HCT116 (cell line): ENCODE measurements at regions not wholly inside any gene's neighbourhood (a gene's known extent, or its start where the extent isn't known, plus 50 kb on each side); places are given as distances from the start of the nearest gene placed in this dataset.

Experiments
- ATAC-seq: fragments of 200-7000 bp; cut with Tn5 transposase; 2 replicates; pipeline ENCODE4 v1.9.1; 2020; ENCODE audit warnings: mild to moderate bottlenecking, moderate library complexity
- BruUV-seq: library from RNA; stranded (reverse); fragments of 400-500 nt; replicated peaks from 2 replicates; lab custom pipeline; 2021; lab: Mats Ljungman, UMichigan
- CTCF ChIA-PET: fragments of 300-600 bp; sonication (Branson Sonifier 250); formaldehyde crosslinking; loops from one replicate; lab custom pipeline; 2021; ENCODE audit warnings: antibody characterized with exemption; lab: Charles Lee
- POLR2A ChIA-PET: fragments of 300-600, 350-600 bp; sonication (Branson Sonifier 250); formaldehyde crosslinking; loops from one replicate; lab custom pipeline; 2021; ENCODE audit warnings: antibody characterized with exemption; lab: Charles Lee
- RAD21 ChIA-PET, 2 experiments: fragments of 300-600 bp; sonication (Branson Sonifier 250); formaldehyde crosslinking; loops; one replicate each; lab custom pipeline; 2023; ENCODE audit warnings: low total read pairs in 2 of 2; ENCODE audit not compliant: uncharacterized antibody in 2 of 2, unreplicated experiment in 2 of 2, low non-redundant PET in 1 of 2; lab: Charles Lee
- DNase-seq: peaks from one replicate; pipeline ENCODE4 v3.0.0-alpha.2; 2010; ENCODE audit warnings: low read depth, low spot score
- H2AFZ ChIP-seq: fragments of 200-600 bp; shearing (Covaris generic), sonication (generic); 2 replicates; pipeline ENCODE4 v1.6.1; 2017; ENCODE audit warnings: low read depth, mixed run types, mixed read lengths, antibody characterized with exemption, low read length; ENCODE audit not compliant: poor library complexity, severe bottlenecking
- H3K27ac ChIP-seq: 2 replicates; pipeline ENCODE4 v1.5.1; 2012; ENCODE audit warnings: low read depth, low read length
- H3K27me3 ChIP-seq: fragments of 200-600 bp; sonication (generic); 2 replicates; pipeline ENCODE4 v1.6.1; 2016; ENCODE audit warnings: mixed run types, low read length, mixed read lengths; ENCODE audit not compliant: insufficient read depth
- H3K36me3 ChIP-seq, 2 experiments: fragments of 200-500 bp in 1 of 2; fragments of 200-600 bp in 1 of 2; sonication (Bioruptor generic) in 1 of 2; sonication (generic) in 1 of 2; 2 replicates each; pipeline versions ENCODE4 v1.5.1 to v1.6.1; 2014 to 2016; ENCODE audit warnings: low read length in 2 of 2, inconsistent platforms in 1 of 2, mixed read lengths in 1 of 2, mixed run types in 1 of 2; ENCODE audit not compliant: insufficient read depth in 2 of 2, control insufficient read depth in 1 of 2
- H3K4me1 ChIP-seq, 2 experiments: fragments of 200-600 bp in 1 of 2; sonication (generic) in 1 of 2; 2 replicates each; pipeline versions ENCODE4 v1.5.1 to v1.6.1; 2012 to 2017; ENCODE audit warnings: low read length in 2 of 2, inconsistent platforms in 1 of 2, mild to moderate bottlenecking in 1 of 2, mixed read lengths in 1 of 2, mixed run types in 1 of 2, moderate library complexity in 1 of 2; ENCODE audit not compliant: insufficient read depth in 2 of 2, control insufficient read depth in 1 of 2
- H3K4me2 ChIP-seq: fragments of 200-600 bp; sonication (generic); 2 replicates; pipeline ENCODE4 v1.6.1; 2017; ENCODE audit warnings: mixed run types, low read length, mixed read lengths
- H3K4me3 ChIP-seq, 2 experiments: fragments of 200-600 bp in 1 of 2; sonication (generic) in 1 of 2; replicated peaks in 1 of 2; 2 replicates each; pipeline ENCODE4 v1.5.1; 2011 to 2016; ENCODE audit warnings: low read length in 2 of 2, control low read depth in 1 of 2, low read depth in 1 of 2, mild to moderate bottlenecking in 1 of 2, mixed read lengths in 1 of 2, mixed run types in 1 of 2
- H3K79me2 ChIP-seq: fragments of 200-600 bp; sonication (generic); 2 replicates; pipeline ENCODE4 v1.6.1; 2017; ENCODE audit warnings: mild to moderate bottlenecking, mixed run types, low read length, moderate library complexity, mixed read lengths; ENCODE audit not compliant: insufficient read depth
- H3K9ac ChIP-seq: fragments of 200-600 bp; sonication (generic); 2 replicates; pipeline ENCODE4 v1.6.1; 2016; ENCODE audit warnings: low read length, mixed read lengths
- H3K9me2 ChIP-seq: fragments of 200-600 bp; sonication (generic), shearing (Covaris generic); 2 replicates; pipeline ENCODE4 v1.6.1; 2017; ENCODE audit warnings: mixed run types, mild to moderate bottlenecking, moderate library complexity; ENCODE audit not compliant: insufficient read depth
- H3K9me3 ChIP-seq, 2 experiments: fragments of 200-500 bp in 1 of 2; fragments of 200-600 bp in 1 of 2; sonication (Bioruptor generic) in 1 of 2; sonication (generic) in 1 of 2; 2 replicates each; pipeline ENCODE4 v1.6.1; 2014 to 2017; ENCODE audit warnings: low read length in 2 of 2, mixed read lengths in 2 of 2, inconsistent platforms in 1 of 2, low read depth in 1 of 2, mild to moderate bottlenecking in 1 of 2, mixed run types in 1 of 2, moderate library complexity in 1 of 2; ENCODE audit not compliant: control insufficient read depth in 1 of 2, insufficient read depth in 1 of 2
- H4K20me1 ChIP-seq: fragments of 200-600 bp; sonication (generic), shearing (Covaris generic); 2 replicates; pipeline ENCODE4 v1.6.1; 2017; ENCODE audit warnings: mixed run types, mild to moderate bottlenecking, moderate library complexity; ENCODE audit not compliant: insufficient read depth
- ELF1 ChIP-seq: IDR thresholded peaks from 2 replicates; pipeline ENCODE4 v1.6.1; 2012; ENCODE audit warnings: low read depth, borderline replicate concordance
- EZH2phosphoT487 ChIP-seq: fragments of 200-600 bp; IDR thresholded peaks from 2 replicates; pipeline ENCODE4 v1.6.1; 2018; ENCODE audit warnings: antibody characterized with exemption, borderline replicate concordance
- POLR2A ChIP-seq: IDR thresholded peaks from 2 replicates; pipeline ENCODE4 v1.7.0; 2011; ENCODE audit warnings: borderline replicate concordance; ENCODE audit not compliant: insufficient read depth, insufficient read length; ENCODE audit errors: extremely low read depth
- POLR2AphosphoS5 ChIP-seq: IDR thresholded peaks from 2 replicates; pipeline ENCODE4 v1.6.1; 2011; ENCODE audit warnings: mild to moderate bottlenecking, low read depth, low read length, moderate library complexity
- RAD21 ChIP-seq: IDR thresholded peaks from 2 replicates; pipeline ENCODE4 v1.6.1; 2012; ENCODE audit warnings: low read depth, mild to moderate bottlenecking
- SIN3A ChIP-seq: IDR thresholded peaks from 2 replicates; pipeline ENCODE4 v1.6.1; 2012; ENCODE audit warnings: low read depth
- SP1 ChIP-seq: IDR thresholded peaks from 2 replicates; pipeline ENCODE4 v1.6.1; 2012; ENCODE audit warnings: low read depth
- SRF ChIP-seq: IDR thresholded peaks from 2 replicates; pipeline ENCODE4 v1.6.1; 2012; ENCODE audit warnings: low read depth
- ZFX ChIP-seq: fragments of 450-650 bp; IDR thresholded peaks from 2 replicates; pipeline ENCODE4 v1.6.1; 2017
- ZNF274 ChIP-seq: fragments of 200-500 bp; sonication (Bioruptor generic); IDR thresholded peaks from 2 replicates; pipeline ENCODE4 v1.6.1; 2014; ENCODE audit warnings: mild to moderate bottlenecking, low read depth, low read length, inconsistent platforms
- intact Hi-C: fragments of 100-400 bp; cut with micrococcal nuclease; formaldehyde crosslinking; loops from 2 replicates; pipeline ENCODE4 v1.10.0; 2022
- TF ChIP-seq, protein P1 (sequence below): IDR thresholded peaks from 2 replicates; pipeline ENCODE4 v1.6.1; 2012
- TF ChIP-seq, protein P2 (sequence below): IDR thresholded peaks from 2 replicates; pipeline ENCODE4 v1.6.1; 2012; ENCODE audit warnings: low read depth
- TF ChIP-seq, protein P3 (sequence below): IDR thresholded peaks from 2 replicates; pipeline ENCODE4 v1.6.1; 2011; ENCODE audit warnings: mild to moderate bottlenecking, low read length, moderate library complexity; ENCODE audit not compliant: insufficient replicate concordance; ENCODE audit errors: extremely low read depth

DNA sequence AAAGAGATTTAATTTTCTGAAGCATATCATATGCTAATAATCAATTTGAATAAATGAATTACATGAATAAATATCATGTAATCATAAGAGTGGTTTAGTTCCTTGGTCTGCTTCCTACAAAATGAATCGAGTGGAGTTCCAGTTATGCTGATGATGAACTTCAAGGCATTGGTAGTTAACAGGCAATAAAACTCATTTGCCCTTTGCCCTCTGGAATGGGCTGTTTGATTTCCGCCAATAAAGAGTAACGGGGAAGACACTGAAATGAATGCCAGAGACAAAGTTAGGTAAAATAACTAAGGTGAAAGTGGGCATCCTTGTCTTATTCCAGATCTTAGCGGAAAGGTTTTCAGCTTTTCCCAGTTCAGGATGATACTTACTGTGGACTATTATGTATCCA lies 90.1 kb downstream of the C3orf38 start:
- Histone ChIP-seq H3K9me2 (no peaks in the 10 kb centered on the region), H4K20me1 (no peaks in the 10 kb centered on the region), H2AFZ (no peak overlapping the region), H3K9me3 (no peaks in the 10 kb centered on the region), H3K79me2 (no peaks in the 10 kb centered on the region), H3K4me2 (no peak overlapping the region), H3K4me1 (no peaks in the 10 kb centered on the region), H3K9ac (no peak overlapping the region), H3K27ac (no peak overlapping the region), H3K27me3 (no peaks in the 10 kb centered on the region), H3K36me3 (no peaks in the 10 kb centered on the region; a peak in 1 of 4 replicates), H3K4me3 (no peak overlapping the region)
- CTCF ChIA-PET = no interaction called here
- TF ChIP-seq SIN3A = no peak
- no peak for TF ChIP-seq SP1
- no peak for TF ChIP-seq RAD21
- no peak for TF ChIP-seq POLR2A
- TF ChIP-seq ELF1 = no peak
- no peak for TF ChIP-seq SRF
- TF ChIP-seq EZH2phosphoT487 = no peak
- BruUV-seq = no TSS peak
- RAD21 ChIA-PET = no interaction called here
- POLR2A ChIA-PET = no interaction called here
- intact Hi-C loops = no loop called here
- ATAC-seq = no peak
- no peak for DNase-seq

DNA sequence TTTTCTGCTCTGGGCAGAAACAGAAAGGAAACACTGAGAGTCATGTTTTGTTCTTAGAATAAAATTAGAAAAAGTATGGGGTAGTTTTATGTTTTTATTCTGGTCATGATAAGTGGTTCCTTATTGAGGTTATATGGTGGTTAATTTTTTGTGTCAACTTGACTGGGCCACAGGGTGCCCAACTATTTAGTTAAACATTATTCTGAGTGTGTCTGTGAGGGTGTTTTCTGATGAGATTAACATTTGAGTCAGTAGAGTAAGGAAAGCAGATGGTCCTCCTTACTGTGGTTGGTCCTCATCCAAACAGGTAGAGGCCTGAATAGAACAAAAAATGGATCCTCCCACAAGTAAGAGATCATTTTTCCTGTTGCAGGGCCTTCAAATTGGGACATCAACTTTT lies 98.9 kb downstream of the C3orf38 start:
- no peak for DNase-seq
- intact Hi-C loops = no loop called here
- CTCF ChIA-PET = no interaction called here
- Histone ChIP-seq H3K9me3 (no peaks in the 10 kb centered on the region), H3K27me3 (no peaks in the 10 kb centered on the region), H3K4me3 (no peak overlapping the region), H2AFZ (no peak overlapping the region), H4K20me1 (no peaks in the 10 kb centered on the region), H3K27ac (no peak overlapping the region), H3K79me2 (no peaks in the 10 kb centered on the region), H3K4me1 (no peaks in the 10 kb centered on the region), H3K9ac (no peak overlapping the region), H3K4me2 (no peak overlapping the region), H3K9me2 (no peaks in the 10 kb centered on the region), H3K36me3 (no peaks in the 10 kb centered on the region)
- TF ChIP-seq, protein P1, sequence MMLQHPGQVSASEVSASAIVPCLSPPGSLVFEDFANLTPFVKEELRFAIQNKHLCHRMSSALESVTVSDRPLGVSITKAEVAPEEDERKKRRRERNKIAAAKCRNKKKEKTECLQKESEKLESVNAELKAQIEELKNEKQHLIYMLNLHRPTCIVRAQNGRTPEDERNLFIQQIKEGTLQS = no peak
- TF ChIP-seq, protein P2, sequence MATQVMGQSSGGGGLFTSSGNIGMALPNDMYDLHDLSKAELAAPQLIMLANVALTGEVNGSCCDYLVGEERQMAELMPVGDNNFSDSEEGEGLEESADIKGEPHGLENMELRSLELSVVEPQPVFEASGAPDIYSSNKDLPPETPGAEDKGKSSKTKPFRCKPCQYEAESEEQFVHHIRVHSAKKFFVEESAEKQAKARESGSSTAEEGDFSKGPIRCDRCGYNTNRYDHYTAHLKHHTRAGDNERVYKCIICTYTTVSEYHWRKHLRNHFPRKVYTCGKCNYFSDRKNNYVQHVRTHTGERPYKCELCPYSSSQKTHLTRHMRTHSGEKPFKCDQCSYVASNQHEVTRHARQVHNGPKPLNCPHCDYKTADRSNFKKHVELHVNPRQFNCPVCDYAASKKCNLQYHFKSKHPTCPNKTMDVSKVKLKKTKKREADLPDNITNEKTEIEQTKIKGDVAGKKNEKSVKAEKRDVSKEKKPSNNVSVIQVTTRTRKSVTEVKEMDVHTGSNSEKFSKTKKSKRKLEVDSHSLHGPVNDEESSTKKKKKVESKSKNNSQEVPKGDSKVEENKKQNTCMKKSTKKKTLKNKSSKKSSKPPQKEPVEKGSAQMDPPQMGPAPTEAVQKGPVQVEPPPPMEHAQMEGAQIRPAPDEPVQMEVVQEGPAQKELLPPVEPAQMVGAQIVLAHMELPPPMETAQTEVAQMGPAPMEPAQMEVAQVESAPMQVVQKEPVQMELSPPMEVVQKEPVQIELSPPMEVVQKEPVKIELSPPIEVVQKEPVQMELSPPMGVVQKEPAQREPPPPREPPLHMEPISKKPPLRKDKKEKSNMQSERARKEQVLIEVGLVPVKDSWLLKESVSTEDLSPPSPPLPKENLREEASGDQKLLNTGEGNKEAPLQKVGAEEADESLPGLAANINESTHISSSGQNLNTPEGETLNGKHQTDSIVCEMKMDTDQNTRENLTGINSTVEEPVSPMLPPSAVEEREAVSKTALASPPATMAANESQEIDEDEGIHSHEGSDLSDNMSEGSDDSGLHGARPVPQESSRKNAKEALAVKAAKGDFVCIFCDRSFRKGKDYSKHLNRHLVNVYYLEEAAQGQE = no peak
- TF ChIP-seq, protein P3, sequence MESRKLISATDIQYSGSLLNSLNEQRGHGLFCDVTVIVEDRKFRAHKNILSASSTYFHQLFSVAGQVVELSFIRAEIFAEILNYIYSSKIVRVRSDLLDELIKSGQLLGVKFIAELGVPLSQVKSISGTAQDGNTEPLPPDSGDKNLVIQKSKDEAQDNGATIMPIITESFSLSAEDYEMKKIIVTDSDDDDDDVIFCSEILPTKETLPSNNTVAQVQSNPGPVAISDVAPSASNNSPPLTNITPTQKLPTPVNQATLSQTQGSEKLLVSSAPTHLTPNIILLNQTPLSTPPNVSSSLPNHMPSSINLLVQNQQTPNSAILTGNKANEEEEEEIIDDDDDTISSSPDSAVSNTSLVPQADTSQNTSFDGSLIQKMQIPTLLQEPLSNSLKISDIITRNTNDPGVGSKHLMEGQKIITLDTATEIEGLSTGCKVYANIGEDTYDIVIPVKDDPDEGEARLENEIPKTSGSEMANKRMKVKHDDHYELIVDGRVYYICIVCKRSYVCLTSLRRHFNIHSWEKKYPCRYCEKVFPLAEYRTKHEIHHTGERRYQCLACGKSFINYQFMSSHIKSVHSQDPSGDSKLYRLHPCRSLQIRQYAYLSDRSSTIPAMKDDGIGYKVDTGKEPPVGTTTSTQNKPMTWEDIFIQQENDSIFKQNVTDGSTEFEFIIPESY = no peak
- TF ChIP-seq ZFX (no peak), EZH2phosphoT487 (no peak), POLR2AphosphoS5 (no peak), ZNF274 (no peak)
- no TSS peak for BruUV-seq
- RAD21 ChIA-PET = no interaction called here
- POLR2A ChIA-PET = no interaction called here
- no peak for ATAC-seq
